ENCODE measurements at regions not wholly inside any gene's neighbourhood (a gene's known extent, or its start where the extent isn't known, plus 50 kb on each side); places are given as distances from the start of the nearest gene placed in this dataset.

DNA sequence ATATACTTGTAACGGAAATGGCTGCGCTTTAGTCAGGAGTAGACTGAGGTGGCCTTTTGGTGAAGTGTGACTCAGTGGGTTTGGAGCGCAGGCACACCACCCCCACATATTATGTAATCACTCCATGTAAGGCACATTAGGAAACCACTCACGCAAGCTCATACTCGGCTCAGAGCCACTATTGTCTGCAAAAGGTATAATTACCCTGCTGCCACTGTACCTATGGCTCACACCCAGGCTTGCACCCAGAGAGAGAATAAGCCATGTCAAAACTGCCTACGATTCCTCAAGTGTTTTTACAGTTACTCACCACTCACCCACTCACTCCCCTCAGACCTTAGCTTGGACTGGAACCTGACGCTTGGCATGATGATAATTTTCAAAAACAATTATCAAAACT is 611.9 kb upstream of the CCDC54 start:
- TF ChIP-seq, protein P1, sequence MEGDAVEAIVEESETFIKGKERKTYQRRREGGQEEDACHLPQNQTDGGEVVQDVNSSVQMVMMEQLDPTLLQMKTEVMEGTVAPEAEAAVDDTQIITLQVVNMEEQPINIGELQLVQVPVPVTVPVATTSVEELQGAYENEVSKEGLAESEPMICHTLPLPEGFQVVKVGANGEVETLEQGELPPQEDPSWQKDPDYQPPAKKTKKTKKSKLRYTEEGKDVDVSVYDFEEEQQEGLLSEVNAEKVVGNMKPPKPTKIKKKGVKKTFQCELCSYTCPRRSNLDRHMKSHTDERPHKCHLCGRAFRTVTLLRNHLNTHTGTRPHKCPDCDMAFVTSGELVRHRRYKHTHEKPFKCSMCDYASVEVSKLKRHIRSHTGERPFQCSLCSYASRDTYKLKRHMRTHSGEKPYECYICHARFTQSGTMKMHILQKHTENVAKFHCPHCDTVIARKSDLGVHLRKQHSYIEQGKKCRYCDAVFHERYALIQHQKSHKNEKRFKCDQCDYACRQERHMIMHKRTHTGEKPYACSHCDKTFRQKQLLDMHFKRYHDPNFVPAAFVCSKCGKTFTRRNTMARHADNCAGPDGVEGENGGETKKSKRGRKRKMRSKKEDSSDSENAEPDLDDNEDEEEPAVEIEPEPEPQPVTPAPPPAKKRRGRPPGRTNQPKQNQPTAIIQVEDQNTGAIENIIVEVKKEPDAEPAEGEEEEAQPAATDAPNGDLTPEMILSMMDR (conservative IDR thresholded peaks at IDR 0.05 in 1 of 2, IDR thresholded peaks at IDR 0.05 in 1 of 2; ENCODE audit: extremely low read depth in 1 of 2, insufficient read depth in 1 of 2, low read depth in 1 of 2, low read length in 2 of 2) = no peak
- TF ChIP-seq EZH2 (IDR thresholded peaks at IDR 0.05; ENCODE audit: borderline replicate concordance, low read length) = no peak

Data from mammary epithelial cell (primary cell).